ENCODE measurements at regions not wholly inside any gene's neighbourhood (a gene's known extent, or its start where the extent isn't known, plus 50 kb on each side); places are given as distances from the start of the nearest gene placed in this dataset.

GRCh38 chr13:64819081-64819480 lies 2411.1 kb downstream of the PCDH9 start:
- no peaks in the 10 kb centered on the region for H3K36me3 ChIP-seq (replicated peaks in 1 of 2; ENCODE audit: control insufficient read depth in 1 of 2, insufficient read depth in 2 of 2, low read length in 2 of 2)
- 2% methylated on average over 2 of the region's 2 CpGs for WGBS (ENCODE audit: low lambda C conversion rate)
- no peak overlapping the region for H3K4me3 ChIP-seq (replicated peaks in 1 of 3; ENCODE audit: insufficient read depth in 1 of 3, low read depth in 2 of 3, low read length in 3 of 3)
- H3K9ac ChIP-seq (ENCODE audit: insufficient read depth, low read depth, low read length), result no peak overlapping the region
- H2AFZ ChIP-seq (ENCODE audit: low read length), result no peak overlapping the region
- BruUV-seq (replicated peaks), result no TSS peak
- H3K79me2 ChIP-seq (ENCODE audit: insufficient read depth, low read length), result no peaks in the 10 kb centered on the region
- DNase-seq (ENCODE audit: low spot score) (no peak), FAIRE-seq (no peak), ATAC-seq (no peak)
- H3K9me3 ChIP-seq (ENCODE audit: low read length), result no peaks in the 10 kb centered on the region
- H3K4me2 ChIP-seq (ENCODE audit: low read depth, low read length), result no peak overlapping the region
- CTCF ChIA-PET (ENCODE audit: low intra/inter-chr PET ratio, low total read pairs), result no interaction called here
- intact Hi-C loops (cut with micrococcal nuclease; ENCODE audit: unreplicated experiment) (no loop called here), in situ Hi-C loops (cut with HindIII; ENCODE audit: extremely low pct_ligation_motif_present, low pct_unique_long_range_greater_than_20kb) (no loop called here)
- H3K27me3 ChIP-seq (ENCODE audit: control insufficient read depth in 1 of 2, insufficient read depth in 2 of 2, low read length in 2 of 2), result no peaks in the 10 kb centered on the region
- H4K20me1 ChIP-seq (ENCODE audit: insufficient read depth, low read length), result no peaks in the 10 kb centered on the region
- H3K27ac ChIP-seq (ENCODE audit: extremely low read length, insufficient read depth, low read length), result no peak overlapping the region
- POLR2A ChIA-PET, result no interaction called here
- no peaks in the 10 kb centered on the region for H3K4me1 ChIP-seq (ENCODE audit: insufficient read depth, low read length)
- no peak for TF ChIP-seq KLF11 (CRISPR knock-in tag; IDR thresholded peaks at IDR 0.05)
- TF ChIP-seq, protein P1, sequence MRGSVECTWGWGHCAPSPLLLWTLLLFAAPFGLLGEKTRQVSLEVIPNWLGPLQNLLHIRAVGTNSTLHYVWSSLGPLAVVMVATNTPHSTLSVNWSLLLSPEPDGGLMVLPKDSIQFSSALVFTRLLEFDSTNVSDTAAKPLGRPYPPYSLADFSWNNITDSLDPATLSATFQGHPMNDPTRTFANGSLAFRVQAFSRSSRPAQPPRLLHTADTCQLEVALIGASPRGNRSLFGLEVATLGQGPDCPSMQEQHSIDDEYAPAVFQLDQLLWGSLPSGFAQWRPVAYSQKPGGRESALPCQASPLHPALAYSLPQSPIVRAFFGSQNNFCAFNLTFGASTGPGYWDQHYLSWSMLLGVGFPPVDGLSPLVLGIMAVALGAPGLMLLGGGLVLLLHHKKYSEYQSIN (CRISPR knock-in tag; IDR thresholded peaks at IDR 0.05; ENCODE audit: borderline replicate concordance), result no peak
- no peak for TF ChIP-seq ZBTB37 (CRISPR knock-in tag; IDR thresholded peaks at IDR 0.05)
- no peak for TF ChIP-seq FOXK1 (CRISPR knock-in tag; IDR thresholded peaks at IDR 0.05; ENCODE audit: borderline replicate concordance, low read depth)
- no peak for TF ChIP-seq NCOA1 (CRISPR knock-in tag; IDR thresholded peaks at IDR 0.05)
- no peak for TF ChIP-seq ZNF83 (CRISPR knock-in tag; IDR thresholded peaks at IDR 0.05; ENCODE audit: borderline replicate concordance)
- no peak for TF ChIP-seq KDM1A (CRISPR knock-in tag; IDR thresholded peaks at IDR 0.05)
- TF ChIP-seq ZSCAN22 (CRISPR knock-in tag; IDR thresholded peaks at IDR 0.05), result no peak
- no peak for TF ChIP-seq FOXC1 (CRISPR knock-in tag; IDR thresholded peaks at IDR 0.05; ENCODE audit: borderline replicate concordance)
- TF ChIP-seq DDIT3 (CRISPR knock-in tag; IDR thresholded peaks at IDR 0.05), result no peak
- TF ChIP-seq, protein P2, sequence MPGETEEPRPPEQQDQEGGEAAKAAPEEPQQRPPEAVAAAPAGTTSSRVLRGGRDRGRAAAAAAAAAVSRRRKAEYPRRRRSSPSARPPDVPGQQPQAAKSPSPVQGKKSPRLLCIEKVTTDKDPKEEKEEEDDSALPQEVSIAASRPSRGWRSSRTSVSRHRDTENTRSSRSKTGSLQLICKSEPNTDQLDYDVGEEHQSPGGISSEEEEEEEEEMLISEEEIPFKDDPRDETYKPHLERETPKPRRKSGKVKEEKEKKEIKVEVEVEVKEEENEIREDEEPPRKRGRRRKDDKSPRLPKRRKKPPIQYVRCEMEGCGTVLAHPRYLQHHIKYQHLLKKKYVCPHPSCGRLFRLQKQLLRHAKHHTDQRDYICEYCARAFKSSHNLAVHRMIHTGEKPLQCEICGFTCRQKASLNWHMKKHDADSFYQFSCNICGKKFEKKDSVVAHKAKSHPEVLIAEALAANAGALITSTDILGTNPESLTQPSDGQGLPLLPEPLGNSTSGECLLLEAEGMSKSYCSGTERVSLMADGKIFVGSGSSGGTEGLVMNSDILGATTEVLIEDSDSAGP (CRISPR knock-in tag; IDR thresholded peaks at IDR 0.05; ENCODE audit: borderline replicate concordance), result no peak
- no peak for TF ChIP-seq ZNF17 (CRISPR knock-in tag; IDR thresholded peaks at IDR 0.05)
- TF ChIP-seq BRF2 (CRISPR knock-in tag; IDR thresholded peaks at IDR 0.05), result no peak
- TF ChIP-seq ZBED4 (CRISPR knock-in tag; IDR thresholded peaks at IDR 0.05; ENCODE audit: borderline replicate concordance), result no peak
- no peak for TF ChIP-seq ZMYM4 (CRISPR knock-in tag; IDR thresholded peaks at IDR 0.05)
- TF ChIP-seq NR2F2 (IDR thresholded peaks at IDR 0.05; ENCODE audit: borderline replicate concordance, low read depth), result no peak
